ENCODE measurements at regions not wholly inside any gene's neighbourhood (a gene's known extent, or its start where the extent isn't known, plus 50 kb on each side); places are given as distances from the start of the nearest gene placed in this dataset.

DNA sequence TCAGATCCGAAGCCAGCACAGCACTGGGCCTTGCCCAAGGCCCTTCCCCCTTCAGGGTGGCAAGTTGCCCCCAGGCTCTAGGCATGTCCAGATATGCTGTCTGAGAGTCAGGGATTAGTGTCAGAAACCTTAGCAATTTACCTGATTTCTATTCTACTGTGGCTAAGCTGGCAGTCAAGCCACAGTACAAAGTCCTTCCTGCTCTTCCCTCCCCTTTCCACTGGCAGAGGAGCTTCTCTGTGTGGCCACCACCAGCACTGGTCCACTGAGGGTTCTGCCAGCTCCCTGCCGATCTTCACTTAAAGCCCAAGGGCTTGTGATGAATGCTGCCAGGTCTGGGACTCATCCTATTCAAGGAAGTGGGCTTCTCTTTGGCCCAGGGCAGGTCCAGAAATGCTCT is 324.5 kb upstream of the RPS6KA3 start:
- Mint-ChIP-seq H3K9me3 (ENCODE audit: low read depth, unreplicated experiment) (peaks cover 2% of the 10 kb centered on the region), H3K27me3 (ENCODE audit: unreplicated experiment) (no peaks in the 10 kb centered on the region), H3K4me1 (ENCODE audit: low read depth, unreplicated experiment) (no peaks in the 10 kb centered on the region), H3K36me3 (ENCODE audit: insufficient read depth, unreplicated experiment) (no peaks in the 10 kb centered on the region), H3K27ac (ENCODE audit: unreplicated experiment) (no peak overlapping the region), H3K4me3 (ENCODE audit: low read depth, unreplicated experiment) (no peak overlapping the region)
- no TSS peak for BruUV-seq (replicated peaks)
- DNase-seq, result no peak
- TF ChIP-seq, protein P1, sequence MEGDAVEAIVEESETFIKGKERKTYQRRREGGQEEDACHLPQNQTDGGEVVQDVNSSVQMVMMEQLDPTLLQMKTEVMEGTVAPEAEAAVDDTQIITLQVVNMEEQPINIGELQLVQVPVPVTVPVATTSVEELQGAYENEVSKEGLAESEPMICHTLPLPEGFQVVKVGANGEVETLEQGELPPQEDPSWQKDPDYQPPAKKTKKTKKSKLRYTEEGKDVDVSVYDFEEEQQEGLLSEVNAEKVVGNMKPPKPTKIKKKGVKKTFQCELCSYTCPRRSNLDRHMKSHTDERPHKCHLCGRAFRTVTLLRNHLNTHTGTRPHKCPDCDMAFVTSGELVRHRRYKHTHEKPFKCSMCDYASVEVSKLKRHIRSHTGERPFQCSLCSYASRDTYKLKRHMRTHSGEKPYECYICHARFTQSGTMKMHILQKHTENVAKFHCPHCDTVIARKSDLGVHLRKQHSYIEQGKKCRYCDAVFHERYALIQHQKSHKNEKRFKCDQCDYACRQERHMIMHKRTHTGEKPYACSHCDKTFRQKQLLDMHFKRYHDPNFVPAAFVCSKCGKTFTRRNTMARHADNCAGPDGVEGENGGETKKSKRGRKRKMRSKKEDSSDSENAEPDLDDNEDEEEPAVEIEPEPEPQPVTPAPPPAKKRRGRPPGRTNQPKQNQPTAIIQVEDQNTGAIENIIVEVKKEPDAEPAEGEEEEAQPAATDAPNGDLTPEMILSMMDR (IDR thresholded peaks at IDR 0.05; ENCODE audit: unreplicated experiment), result no peak
- CTCF ChIA-PET, result no interaction called here
- intact Hi-C loops (cut with micrococcal nuclease; ENCODE audit: unreplicated experiment), result no loop called here

DNA sequence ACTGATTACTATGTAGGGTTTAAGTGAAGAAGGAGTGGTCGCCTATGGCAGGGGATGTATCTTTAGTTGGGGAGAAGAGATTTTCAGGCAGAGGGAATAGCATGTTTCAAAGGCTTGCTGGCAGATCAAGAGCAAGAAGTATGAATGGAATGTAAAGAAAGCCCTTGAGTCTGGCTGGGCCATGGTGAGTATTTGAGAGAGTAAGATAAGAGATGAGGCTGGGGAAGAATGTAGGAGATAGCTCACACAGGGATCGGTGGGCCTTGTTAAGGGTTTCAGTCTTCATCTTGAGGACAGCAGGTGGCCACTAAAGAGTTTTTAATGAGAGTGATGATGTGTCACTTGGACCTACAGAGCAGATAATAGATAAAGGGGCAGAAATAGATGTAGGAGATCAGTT is 319.1 kb upstream of the RPS6KA3 start:
- BruUV-seq (replicated peaks), result no TSS peak
- no peak for DNase-seq
- intact Hi-C loops (cut with micrococcal nuclease; ENCODE audit: unreplicated experiment), result no loop called here
- Mint-ChIP-seq H3K4me1 (ENCODE audit: low read depth, unreplicated experiment) (no peaks in the 10 kb centered on the region), H3K27me3 (ENCODE audit: unreplicated experiment) (no peaks in the 10 kb centered on the region), H3K4me3 (ENCODE audit: low read depth, unreplicated experiment) (no peak overlapping the region), H3K27ac (ENCODE audit: unreplicated experiment) (no peak overlapping the region), H3K9me3 (ENCODE audit: low read depth, unreplicated experiment) (peaks cover 2% of the 10 kb centered on the region), H3K36me3 (ENCODE audit: insufficient read depth, unreplicated experiment) (no peaks in the 10 kb centered on the region)
- CTCF ChIA-PET, result no interaction called here
- TF ChIP-seq, protein P1 (IDR thresholded peaks at IDR 0.05; ENCODE audit: unreplicated experiment), result no peak

DNA sequence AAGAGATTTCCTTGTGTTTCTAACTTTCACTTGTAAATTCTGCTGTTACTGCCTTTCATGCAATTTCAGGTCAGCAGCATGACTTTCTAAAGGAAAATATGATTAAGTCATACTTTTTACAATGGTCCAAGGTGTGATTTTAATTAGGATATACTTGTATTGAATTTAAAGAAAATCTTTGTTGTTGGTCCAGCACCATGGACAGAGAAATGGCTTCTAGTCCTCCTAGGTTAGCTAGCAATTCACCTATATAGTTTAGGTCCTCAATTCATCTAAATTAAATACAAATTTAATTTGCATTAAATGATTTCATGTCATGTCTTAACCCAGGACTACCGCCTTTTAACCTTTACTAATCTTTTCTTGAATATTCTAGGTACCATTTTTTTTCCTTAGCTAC is 304.9 kb upstream of the RPS6KA3 start:
- no TSS peak for BruUV-seq (replicated peaks)
- intact Hi-C loops (cut with micrococcal nuclease; ENCODE audit: unreplicated experiment), result no loop called here
- H3K27ac Mint-ChIP-seq (ENCODE audit: unreplicated experiment), result no peak overlapping the region
- no peak for DNase-seq
- H3K9me3 Mint-ChIP-seq (ENCODE audit: low read depth, unreplicated experiment), result no peaks in the 10 kb centered on the region
- no peak overlapping the region for H3K4me3 Mint-ChIP-seq (ENCODE audit: low read depth, unreplicated experiment)
- no peaks in the 10 kb centered on the region for H3K4me1 Mint-ChIP-seq (ENCODE audit: low read depth, unreplicated experiment)
- TF ChIP-seq, protein P1 (IDR thresholded peaks at IDR 0.05; ENCODE audit: unreplicated experiment), result no peak
- no peaks in the 10 kb centered on the region for H3K36me3 Mint-ChIP-seq (ENCODE audit: insufficient read depth, unreplicated experiment)
- CTCF ChIA-PET, result interaction anchor here (0.6 kb wide), 1 partner anchor 1047 kb away, joined by 4 read pairs; no protein-coding TSS in a partner anchor
- no peaks in the 10 kb centered on the region for H3K27me3 Mint-ChIP-seq (ENCODE audit: unreplicated experiment)

DNA sequence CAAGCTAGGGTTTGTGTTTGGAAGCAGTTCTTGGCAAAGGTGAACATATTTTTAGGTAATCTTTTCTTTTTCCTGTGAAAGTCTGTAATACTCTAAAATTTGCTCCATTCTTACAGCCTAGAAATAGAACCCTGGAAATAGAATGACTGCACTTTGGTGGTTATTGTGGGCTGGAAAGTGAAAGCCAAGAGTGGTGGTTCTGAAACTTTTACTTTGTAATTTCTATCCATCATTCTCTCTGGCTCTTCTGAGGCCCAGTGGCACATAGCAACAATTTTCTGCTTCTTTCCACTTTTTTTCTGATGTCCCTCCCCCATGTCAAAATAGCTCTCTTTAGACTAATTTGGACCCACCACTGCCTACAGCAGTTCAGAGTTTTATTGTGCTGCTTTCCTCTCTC is 300.4 kb upstream of the RPS6KA3 start:
- Mint-ChIP-seq H3K27ac (ENCODE audit: unreplicated experiment) (no peak overlapping the region), H3K4me1 (ENCODE audit: low read depth, unreplicated experiment) (no peaks in the 10 kb centered on the region), H3K9me3 (ENCODE audit: low read depth, unreplicated experiment) (no peaks in the 10 kb centered on the region), H3K4me3 (ENCODE audit: low read depth, unreplicated experiment) (no peak overlapping the region), H3K36me3 (ENCODE audit: insufficient read depth, unreplicated experiment) (no peaks in the 10 kb centered on the region), H3K27me3 (ENCODE audit: unreplicated experiment) (no peaks in the 10 kb centered on the region)
- intact Hi-C loops (cut with micrococcal nuclease; ENCODE audit: unreplicated experiment), result no loop called here
- BruUV-seq (replicated peaks), result no TSS peak
- CTCF ChIA-PET, result interaction anchor here (0.6 kb wide), 1 partner anchor 1526 kb away, joined by 3 read pairs; no protein-coding TSS in a partner anchor
- DNase-seq, result no peak
- TF ChIP-seq, protein P1 (IDR thresholded peaks at IDR 0.05; ENCODE audit: unreplicated experiment), result no peak
